Urothelium cell line (cell line): ENCODE measurements at regions not wholly inside any gene's neighbourhood (a gene's known extent, or its start where the extent isn't known, plus 50 kb on each side); places are given as distances from the start of the nearest gene placed in this dataset.
"Not testable (repeated sequence)": the region's sequence is repeated elsewhere in the genome, so short reads cannot be mapped to it uniquely, and the experiment has no call there.

Source experiments
- DNase-seq: peaks from one replicate; pipeline ENCODE4 v3.0.0; 2011; ENCODE audit warnings: low spot score, mixed read lengths
- FAIRE-seq: peaks from 2 replicates; lab custom pipeline; 2011; peaks lifted over from hg19 to GRCh38; lab: Jason Lieb, UNC

GRCh38 chr15:95162967-95163531 lies 931.7 kb downstream of the MCTP2 start:
- FAIRE-seq, result no peak
- DNase-seq, result peak; percentile 29

DNA sequence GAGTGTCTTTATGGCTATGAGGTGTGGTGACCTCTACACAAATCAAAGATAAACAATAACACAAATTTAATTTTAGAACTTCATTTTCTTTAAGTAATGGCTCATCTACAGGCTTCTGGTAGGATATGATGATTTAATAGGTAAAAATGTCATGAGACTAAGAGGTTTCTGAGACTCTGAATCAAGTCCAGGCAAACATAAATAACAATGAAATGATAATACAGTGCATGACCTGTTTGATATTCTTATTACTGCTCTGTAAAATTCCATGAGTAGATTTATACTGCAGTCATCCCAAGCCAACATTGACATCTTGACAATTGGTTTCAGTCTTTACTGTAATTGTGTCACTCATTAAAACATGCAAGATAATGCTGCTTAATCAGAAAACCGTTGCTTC lies 936.8 kb downstream of the MCTP2 start:
- DNase-seq (no peak), FAIRE-seq (no peak)

DNA sequence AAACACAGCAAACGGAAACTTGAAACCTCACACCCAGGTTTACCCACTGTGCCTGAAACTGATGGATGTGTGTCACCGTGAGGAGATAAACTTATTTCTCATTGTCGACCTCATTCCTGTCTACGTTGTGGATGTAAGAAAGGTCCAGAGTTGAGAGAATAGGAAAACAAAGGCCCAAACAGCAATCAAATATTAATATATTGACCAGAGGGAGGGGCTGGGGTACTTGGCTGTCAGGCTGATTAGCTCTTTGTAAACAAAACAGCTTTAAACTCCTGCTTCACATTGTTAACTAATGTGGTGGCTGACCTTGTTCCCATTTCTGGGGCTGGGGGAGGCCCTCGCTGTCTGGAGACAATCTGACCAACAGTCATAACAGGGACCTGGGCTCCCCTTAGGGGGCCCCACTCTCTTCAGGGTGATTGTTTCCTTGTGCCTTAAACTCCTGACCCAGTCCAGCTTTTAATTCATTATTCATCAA lies 937.6 kb downstream of the MCTP2 start:
- DNase-seq (no peak), FAIRE-seq (no peak)

DNA sequence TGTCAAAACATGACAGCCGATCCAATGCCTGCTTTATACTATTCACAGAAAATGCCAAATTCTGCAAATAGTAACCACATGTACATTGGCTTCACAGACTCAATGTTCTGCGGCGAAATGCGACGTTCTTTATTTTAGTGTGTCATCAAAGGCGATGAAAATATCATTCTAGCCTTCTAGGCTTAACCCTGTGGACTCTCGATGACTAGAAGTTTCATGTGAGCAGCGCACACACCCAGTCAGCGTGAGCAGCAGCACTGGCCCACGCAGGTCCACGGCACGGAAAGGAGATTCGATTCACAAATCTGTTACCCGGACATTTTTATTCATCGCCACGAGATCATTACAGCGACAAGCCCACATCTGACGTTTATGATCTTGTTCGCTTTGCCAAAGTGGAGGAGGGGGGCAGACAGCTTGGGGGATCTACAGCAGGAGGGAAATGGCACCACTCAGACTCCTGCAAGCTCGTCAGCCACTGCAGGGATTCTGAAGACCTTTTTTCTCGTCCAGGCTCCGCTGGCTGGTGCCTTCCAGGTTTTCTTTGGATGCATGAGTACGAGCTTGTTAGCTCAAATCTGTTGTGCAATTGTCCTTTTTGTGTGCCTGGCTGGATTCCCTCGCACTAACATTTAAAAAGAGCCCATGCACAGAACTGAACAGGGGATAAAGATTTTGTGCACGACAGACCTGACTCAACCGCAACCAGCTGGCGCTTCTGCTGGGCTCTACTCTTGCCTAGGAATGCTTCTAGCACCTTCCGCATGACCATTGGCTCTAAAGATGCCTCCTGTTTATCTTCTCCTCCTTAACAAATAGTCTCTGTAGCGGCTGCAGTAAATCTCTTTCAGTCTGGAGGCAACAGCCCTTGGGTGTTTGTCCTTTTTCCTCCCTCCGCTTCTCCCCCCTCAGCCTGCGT lies 938.4 kb downstream of the MCTP2 start:
- DNase-seq, result no peak
- FAIRE-seq, result no peak

DNA sequence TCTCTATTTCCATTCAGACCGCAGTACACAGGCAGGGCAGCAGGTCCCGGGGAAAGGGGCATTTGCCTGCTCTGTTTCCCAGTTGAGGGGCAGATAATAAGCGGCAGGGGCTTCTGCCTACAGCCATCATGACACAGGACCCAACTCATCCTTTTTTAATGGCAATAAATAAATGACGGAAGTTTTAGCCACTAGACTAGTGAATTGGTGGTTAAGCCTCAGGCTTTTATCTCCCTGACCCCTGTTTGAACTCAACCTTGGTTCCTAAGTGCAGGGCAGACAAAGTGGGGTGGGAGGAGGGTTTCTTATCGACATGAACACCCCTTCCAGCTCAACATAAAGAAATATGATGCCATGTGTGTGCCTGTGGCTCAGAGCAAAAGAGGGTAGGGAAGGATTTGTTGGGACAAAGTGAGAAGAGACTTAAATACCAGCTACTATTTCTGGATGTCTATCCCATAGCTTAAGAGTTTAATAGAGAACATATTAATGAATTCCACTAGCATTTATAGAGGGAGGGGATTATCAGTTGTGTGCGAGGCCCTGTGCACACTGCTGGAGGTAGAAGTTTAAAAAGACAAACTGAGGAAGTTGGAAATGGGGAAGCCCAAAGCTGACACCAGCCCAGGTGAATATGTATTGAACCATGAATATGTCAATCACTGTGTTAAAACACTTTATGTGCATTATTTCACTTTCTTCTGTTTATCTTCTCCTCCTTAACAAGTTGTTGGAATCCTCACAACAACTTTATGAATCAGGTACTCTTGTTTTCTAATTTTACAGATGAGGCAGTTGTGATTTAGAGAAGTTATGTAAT lies 939.4 kb downstream of the MCTP2 start:
- no peak for DNase-seq
- no peak for FAIRE-seq

GRCh38 chr15:95171564-95171963 lies 940.2 kb downstream of the MCTP2 start:
- no peak for DNase-seq
- FAIRE-seq, result no peak

- FAIRE-seq (no peak), DNase-seq (no peak)
Observed at GRCh38 chr15:95174301-95175259, 943.2 kb downstream of the MCTP2 start.

DNA sequence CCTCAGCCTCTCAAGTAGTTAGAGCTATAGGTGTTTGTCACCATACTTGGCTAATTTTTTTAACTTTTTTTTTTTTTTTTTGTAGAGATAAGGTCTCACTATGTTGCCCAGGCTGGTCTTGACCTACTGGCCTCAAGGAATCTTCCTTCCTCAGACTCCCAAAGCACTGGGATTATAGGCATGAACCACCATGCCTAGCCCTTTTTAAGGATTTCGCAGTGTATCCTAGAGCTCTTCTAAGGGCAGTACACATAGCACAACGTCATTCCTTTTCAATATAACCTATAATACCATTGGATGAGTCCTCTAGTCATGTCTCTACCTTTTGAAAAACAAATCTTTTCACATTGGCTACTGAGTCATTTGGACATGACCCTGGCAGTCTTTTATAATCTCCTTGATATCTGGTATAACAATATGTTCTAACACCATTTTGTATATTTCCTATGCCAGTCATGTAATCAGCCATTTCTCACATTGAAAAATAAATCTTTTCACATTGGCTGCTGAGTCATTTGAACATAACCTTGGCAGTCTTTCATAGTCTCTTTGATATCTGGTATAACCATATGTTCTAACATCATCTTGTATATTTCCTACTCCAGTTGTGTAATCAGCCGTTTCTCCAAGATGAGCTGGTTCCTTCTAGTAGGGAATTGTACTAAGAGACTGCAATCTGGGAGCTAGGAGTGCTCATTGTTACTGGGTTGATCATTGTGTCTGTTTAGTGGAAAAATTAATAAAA lies 944.7 kb downstream of the MCTP2 start:
- DNase-seq (no peak), FAIRE-seq (no peak)

DNA sequence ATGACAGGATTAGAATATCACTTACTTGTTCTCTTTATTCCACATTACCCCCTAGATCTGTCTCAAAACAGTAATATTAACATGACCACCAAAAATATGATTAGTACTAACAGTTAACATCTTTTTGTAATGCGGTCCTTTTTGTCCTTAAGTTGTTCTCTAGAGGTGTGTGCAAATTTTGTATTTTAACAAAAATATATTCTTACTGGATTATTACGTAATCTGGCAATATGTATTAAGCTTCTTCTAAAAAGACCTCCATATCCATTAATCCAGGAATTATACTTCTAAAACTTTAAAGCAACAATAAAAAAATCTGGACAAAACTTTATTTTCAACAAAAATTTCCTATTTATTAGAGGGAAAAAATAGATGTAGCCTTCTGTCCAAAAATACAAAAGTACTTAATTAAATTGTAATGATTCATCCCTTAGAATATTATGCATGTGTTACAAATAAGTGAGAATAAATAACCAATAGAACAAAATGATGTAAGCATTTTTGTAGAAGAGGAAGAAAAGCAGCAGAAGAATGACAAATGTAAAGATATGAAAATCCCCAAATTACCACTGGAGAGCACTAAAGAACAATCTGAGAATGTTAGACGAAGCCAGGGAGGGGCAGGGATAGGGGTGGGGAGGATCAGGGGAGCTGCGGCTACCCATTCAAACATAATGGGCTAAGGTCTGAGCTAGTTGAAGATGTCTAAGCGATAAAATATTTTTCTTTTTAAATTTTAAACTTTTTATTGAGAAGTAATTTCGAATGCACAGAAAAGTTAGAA lies 945.6 kb downstream of the MCTP2 start:
- DNase-seq, result no peak
- FAIRE-seq, result no peak

DNA sequence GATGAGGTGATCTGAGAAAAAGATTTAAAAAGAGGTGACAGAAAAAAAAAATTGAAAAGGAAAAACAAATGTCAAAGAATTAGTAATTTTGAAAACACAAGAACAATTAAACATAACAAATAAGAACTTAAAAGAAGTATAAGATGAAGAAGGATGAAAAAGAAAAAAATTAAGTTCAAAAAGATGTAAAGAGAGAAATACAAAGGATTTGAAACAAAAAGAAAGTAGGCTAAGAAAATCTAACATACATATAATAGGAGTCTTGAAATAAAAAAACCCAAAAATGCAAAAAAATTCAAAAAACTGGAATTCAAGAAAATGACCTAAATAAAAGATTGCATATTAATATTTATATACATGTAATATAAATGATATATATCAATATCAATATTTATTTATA lies 949.2 kb downstream of the MCTP2 start:
- FAIRE-seq (no peak), DNase-seq (no peak)

DNA sequence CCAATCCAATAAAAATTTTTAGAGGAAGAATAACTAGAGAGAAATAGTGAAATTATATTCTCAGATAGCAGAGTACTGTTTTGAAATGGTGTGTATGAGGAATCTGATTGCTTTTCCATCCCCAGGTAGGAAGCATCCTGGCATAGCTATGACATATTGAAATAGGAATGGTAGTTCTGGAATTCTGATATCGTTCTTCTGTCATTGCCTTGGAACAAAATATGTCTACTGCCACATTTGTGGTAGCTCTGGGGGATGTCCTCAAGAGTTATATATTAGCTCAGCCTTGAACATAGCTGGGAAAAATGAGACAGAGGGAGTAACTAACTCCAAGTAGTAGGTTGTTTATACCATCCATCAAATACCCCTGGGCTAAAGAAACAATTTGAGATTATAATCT lies 950.7 kb downstream of the MCTP2 start:
- DNase-seq (no peak), FAIRE-seq (no peak)

GRCh38 chr15:95192923-95193322 lies 961.6 kb downstream of the MCTP2 start:
- no peak for FAIRE-seq
- DNase-seq, result no peak

GRCh38 chr15:95194746-95195145 lies 963.4 kb downstream of the MCTP2 start:
- DNase-seq, result no peak
- FAIRE-seq, result no peak

- peak; percentile 36 for DNase-seq
- FAIRE-seq, result no peak
Observed at GRCh38 chr15:95196176-95196915, 965.0 kb downstream of the MCTP2 start.

- DNase-seq (no peak), FAIRE-seq (no peak)
Observed at GRCh38 chr15:95202569-95203349, 971.4 kb downstream of the MCTP2 start.

- FAIRE-seq (no peak), DNase-seq (no peak)
Observed at GRCh38 chr15:95205077-95205476, 973.7 kb downstream of the MCTP2 start.

- not testable (repeated sequence) for FAIRE-seq, DNase-seq
Observed at GRCh38 chr15:95205830-95206229, 974.5 kb downstream of the MCTP2 start.
